HepG2 (cell line): ENCODE measurements at regions not wholly inside any gene's neighbourhood (a gene's known extent, or its start where the extent isn't known, plus 50 kb on each side); places are given as distances from the start of the nearest gene placed in this dataset.

Source experiments
- CBX1 ChIP-seq: IDR thresholded peaks from one replicate; pipeline ENCODE4 v1.6.1; 2016; ENCODE audit warnings: antibody characterized with exemption, low read depth
- CCAR2 ChIP-seq: fragments of 200-400 bp; formaldehyde crosslinking; optimal IDR thresholded peaks from 2 replicates; pipeline ENCODE3; 2018; ENCODE audit warnings: low read depth, mild to moderate bottlenecking, low read length, moderate library complexity
- DZIP1 ChIP-seq: sonication (generic); formaldehyde crosslinking; IDR thresholded peaks from 2 replicates; pipeline ENCODE4 v1.5.0; 2020; ENCODE audit warnings: mild to moderate bottlenecking, missing genetic modification reagents
- KAT2B ChIP-seq: fragments of 150-350 bp; IDR thresholded peaks from 2 replicates; pipeline ENCODE4 v1.6.1; 2014; ENCODE audit warnings: low read depth, low read length, borderline replicate concordance
- KAT7 ChIP-seq: IDR thresholded peaks from 2 replicates; pipeline ENCODE4 v1.6.1; 2018; ENCODE audit warnings: borderline replicate concordance, missing compliant biosample characterization
- MBNL3 ChIP-seq: fragments of 250-450 bp; sonication (Bioruptor Pico); conservative IDR thresholded peaks from 2 replicates; pipeline ENCODE4 v1.8.0; 2022; ENCODE audit warnings: mild to moderate bottlenecking, inconsistent platforms
- MEIS2 ChIP-seq: sonication (generic); formaldehyde crosslinking; IDR thresholded peaks from 2 replicates; pipeline ENCODE4 v1.9.0; 2021; ENCODE audit warnings: mild to moderate bottlenecking, missing genetic modification reagents
- MIER3 ChIP-seq: IDR thresholded peaks from 2 replicates; pipeline ENCODE4 v1.6.1; 2016; ENCODE audit warnings: missing compliant biosample characterization, borderline replicate concordance
- NFE2L2 ChIP-seq: fragments of 150-350 bp; IDR thresholded peaks from 2 replicates; pipeline ENCODE4 v1.6.1; 2014; ENCODE audit warnings: low read length
- PHF20 ChIP-seq: sonication (generic); formaldehyde crosslinking; IDR thresholded peaks from 2 replicates; pipeline ENCODE4 v1.5.0; 2020; ENCODE audit warnings: mild to moderate bottlenecking, missing genetic modification reagents
- PLRG1 ChIP-seq: fragments of 450-650 bp; conservative IDR thresholded peaks from 2 replicates; pipeline ENCODE4 v1.6.1; 2016
- POLR2AphosphoS2 ChIP-seq: IDR thresholded peaks from 2 replicates; pipeline ENCODE4 v1.6.1; 2011; ENCODE audit warnings: low read depth, low read length, improper control_type of control experiment
- SETDB1 ChIP-seq: sonication (generic); formaldehyde crosslinking; IDR thresholded peaks from 2 replicates; pipeline ENCODE4 v1.5.1; 2020; ENCODE audit warnings: missing genetic modification reagents, mild to moderate bottlenecking, borderline replicate concordance
- ZNF205 ChIP-seq: IDR thresholded peaks from 2 replicates; pipeline ENCODE4 v1.6.1; 2018; ENCODE audit warnings: missing biosample characterization, missing genetic modification reagents
- ZNF225 ChIP-seq: sonication (generic); formaldehyde crosslinking; IDR thresholded peaks from 2 replicates; pipeline ENCODE4 v1.4.0; 2020; ENCODE audit warnings: mild to moderate bottlenecking, missing genetic modification reagents
- ZNF281 ChIP-seq: sonication (generic); formaldehyde crosslinking; IDR thresholded peaks from 2 replicates; pipeline ENCODE4 v1.4.0; 2020; ENCODE audit warnings: missing genetic modification reagents, borderline replicate concordance
- ZNF569 ChIP-seq: sonication (generic); formaldehyde crosslinking; IDR thresholded peaks from 2 replicates; pipeline ENCODE4 v1.5.0; 2020; ENCODE audit warnings: mild to moderate bottlenecking, missing genetic modification reagents, moderate library complexity, borderline replicate concordance
- ZNF646 ChIP-seq: sonication (generic); formaldehyde crosslinking; IDR thresholded peaks from 2 replicates; pipeline ENCODE4 v1.9.0; 2021; ENCODE audit warnings: mild to moderate bottlenecking, missing genetic modification reagents
- ZNF747 ChIP-seq: sonication (generic); formaldehyde crosslinking; IDR thresholded peaks from 2 replicates; pipeline ENCODE4 v1.8.1; 2023; ENCODE audit warnings: missing genetic modification reagents, mild to moderate bottlenecking, borderline replicate concordance

DNA sequence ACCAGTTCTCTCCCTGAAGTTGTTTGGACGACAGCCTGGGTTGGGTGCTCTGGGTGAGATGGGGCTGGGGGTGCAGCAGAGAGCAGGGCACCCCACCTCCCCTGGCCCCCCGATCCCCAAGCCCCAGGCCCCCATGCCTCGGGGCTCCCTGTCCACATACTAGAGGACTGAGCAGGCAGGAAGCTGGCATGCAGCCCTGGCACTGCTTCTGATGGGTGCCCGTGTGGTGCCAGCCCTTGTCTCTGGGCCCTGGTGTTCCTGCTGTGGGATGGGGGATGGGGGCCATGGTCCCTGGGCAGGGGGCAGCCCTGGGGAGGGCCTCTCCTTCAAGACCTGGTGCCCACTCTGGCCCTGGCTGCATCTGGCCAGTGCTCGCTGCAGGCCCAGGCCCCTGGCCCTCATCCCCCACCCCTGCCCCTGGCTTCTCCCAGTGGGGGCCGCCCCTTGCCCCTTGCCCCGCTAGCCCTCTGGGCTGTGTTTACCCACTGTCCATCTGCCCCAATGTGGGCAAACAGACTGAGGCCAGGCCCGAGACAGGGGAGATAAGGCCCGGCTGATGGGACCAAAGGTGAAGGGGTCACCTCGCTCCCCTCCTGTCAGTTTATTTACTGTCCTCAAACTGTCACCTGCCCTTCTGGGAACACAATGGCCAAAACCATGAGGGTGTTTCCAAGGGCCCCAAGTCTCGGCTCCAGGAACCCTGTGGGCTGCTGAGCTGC is 67.3 kb upstream of the RXRA start (continued):
- TF ChIP-seq ZNF646 (CRISPR knock-in tag) (no peak), KAT7 (CRISPR knock-in tag) (no peak), DZIP1 (CRISPR knock-in tag) (no peak), MIER3 (no peak), PHF20 (CRISPR knock-in tag) (no peak), ZNF747 (CRISPR knock-in tag) (peak; percentile 76; the same call in 1 of the 2 replicates), ZNF205 (CRISPR knock-in tag) (0 out of 2 replicates have a peak, but pooled peaks have one; percentile 36), ZNF569 (no peak), POLR2AphosphoS2 (no peak), CCAR2 (peak; percentile 38), ZNF281 (CRISPR knock-in tag) (peak; percentile 75; the same call in 1 of the 2 replicates), SETDB1 (CRISPR knock-in tag) (no peak), PLRG1 (no peak), MBNL3 (CRISPR knock-in tag) (no peak), ZNF225 (CRISPR knock-in tag) (no peak), KAT2B (no peak), NFE2L2 (no peak), CBX1 (no peak), MEIS2 (CRISPR knock-in tag) (peak; percentile 99)
